ENCODE measurements at regions not wholly inside any gene's neighbourhood (a gene's known extent, or its start where the extent isn't known, plus 50 kb on each side); places are given as distances from the start of the nearest gene placed in this dataset.

DNA sequence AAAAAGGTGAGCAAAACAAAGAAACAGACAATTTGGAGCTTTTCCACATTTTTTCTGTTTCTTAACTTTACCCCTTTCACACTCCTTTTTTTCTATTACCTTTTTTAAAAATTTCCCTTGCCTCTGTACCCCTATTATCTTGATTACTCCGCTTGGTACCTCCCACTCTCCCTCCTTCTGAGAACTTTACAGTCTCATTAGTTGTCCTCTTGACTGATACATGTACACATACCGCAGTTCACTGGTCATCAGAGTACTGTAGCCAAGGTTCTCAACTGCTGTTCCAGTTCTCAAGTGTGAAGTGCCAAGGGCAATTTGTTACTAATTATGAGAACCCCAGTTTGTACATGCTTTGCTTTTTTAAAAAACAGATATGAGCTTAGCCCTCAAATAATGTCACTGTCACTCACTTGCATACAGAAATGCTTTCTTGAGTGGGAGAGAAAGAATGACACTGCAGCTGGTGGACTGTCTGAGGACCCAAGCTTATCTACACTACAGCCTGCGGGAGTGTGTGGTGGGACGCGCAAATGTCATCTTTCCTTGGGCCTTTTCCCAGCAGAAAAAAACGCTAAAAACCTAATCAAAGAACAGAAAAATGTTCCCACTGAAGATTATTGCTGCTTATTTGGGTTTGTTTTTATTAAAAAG lies 160.8 kb downstream of the DISP1 start (continued):
- TF ChIP-seq, protein P1, sequence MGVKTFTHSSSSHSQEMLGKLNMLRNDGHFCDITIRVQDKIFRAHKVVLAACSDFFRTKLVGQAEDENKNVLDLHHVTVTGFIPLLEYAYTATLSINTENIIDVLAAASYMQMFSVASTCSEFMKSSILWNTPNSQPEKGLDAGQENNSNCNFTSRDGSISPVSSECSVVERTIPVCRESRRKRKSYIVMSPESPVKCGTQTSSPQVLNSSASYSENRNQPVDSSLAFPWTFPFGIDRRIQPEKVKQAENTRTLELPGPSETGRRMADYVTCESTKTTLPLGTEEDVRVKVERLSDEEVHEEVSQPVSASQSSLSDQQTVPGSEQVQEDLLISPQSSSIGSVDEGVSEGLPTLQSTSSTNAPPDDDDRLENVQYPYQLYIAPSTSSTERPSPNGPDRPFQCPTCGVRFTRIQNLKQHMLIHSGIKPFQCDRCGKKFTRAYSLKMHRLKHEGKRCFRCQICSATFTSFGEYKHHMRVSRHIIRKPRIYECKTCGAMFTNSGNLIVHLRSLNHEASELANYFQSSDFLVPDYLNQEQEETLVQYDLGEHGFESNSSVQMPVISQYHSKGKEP (tag by site-specific recombination; IDR thresholded peaks at IDR 0.05): no peak
- TF ChIP-seq, protein P2, sequence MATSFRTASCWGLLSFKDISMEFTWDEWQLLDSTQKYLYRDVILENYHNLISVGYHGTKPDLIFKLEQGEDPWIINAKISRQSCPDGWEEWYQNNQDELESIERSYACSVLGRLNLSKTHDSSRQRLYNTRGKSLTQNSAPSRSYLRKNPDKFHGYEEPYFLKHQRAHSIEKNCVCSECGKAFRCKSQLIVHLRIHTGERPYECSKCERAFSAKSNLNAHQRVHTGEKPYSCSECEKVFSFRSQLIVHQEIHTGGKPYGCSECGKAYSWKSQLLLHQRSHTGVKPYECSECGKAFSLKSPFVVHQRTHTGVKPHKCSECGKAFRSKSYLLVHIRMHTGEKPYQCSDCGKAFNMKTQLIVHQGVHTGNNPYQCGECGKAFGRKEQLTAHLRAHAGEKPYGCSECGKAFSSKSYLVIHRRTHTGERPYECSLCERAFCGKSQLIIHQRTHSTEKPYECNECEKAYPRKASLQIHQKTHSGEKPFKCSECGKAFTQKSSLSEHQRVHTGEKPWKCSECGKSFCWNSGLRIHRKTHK (tag by site-specific recombination; IDR thresholded peaks at IDR 0.05): no peak
- TF ChIP-seq ZNF140 (tag by site-specific recombination; IDR thresholded peaks at IDR 0.05): no peak
- no peak for TF ChIP-seq ZNF169 (tag by site-specific recombination; IDR thresholded peaks at IDR 0.05)
- no peak for TF ChIP-seq ZNF791 (tag by site-specific recombination; IDR thresholded peaks at IDR 0.05)
- TF ChIP-seq, protein P3, sequence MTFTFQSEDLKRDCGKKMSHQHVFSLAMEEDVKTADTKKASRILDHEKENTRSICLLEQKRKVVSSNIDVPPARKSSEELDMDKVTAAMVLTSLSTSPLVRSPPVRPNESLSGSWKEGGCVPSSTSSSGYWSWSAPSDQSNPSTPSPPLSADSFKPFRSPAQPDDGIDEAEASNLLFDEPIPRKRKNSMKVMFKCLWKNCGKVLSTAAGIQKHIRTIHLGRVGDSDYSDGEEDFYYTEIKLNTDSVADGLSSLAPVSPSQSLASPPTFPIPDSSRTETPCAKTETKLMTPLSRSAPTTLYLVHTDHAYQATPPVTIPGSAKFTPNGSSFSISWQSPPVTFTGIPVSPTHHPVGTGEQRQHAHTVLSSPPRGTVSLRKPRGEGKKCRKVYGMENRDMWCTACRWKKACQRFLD (tag by site-specific recombination; IDR thresholded peaks at IDR 0.05): no peak
- no peak for TF ChIP-seq ZNF223 (tag by site-specific recombination; IDR thresholded peaks at IDR 0.05)
- no peak for TF ChIP-seq ZNF596 (tag by site-specific recombination; IDR thresholded peaks at IDR 0.05)
- peak; percentile 37; the same call in 1 of the 2 replicates for TF ChIP-seq ZFHX2 (tag by site-specific recombination; conservative IDR thresholded peaks at IDR 0.05)
- peak; percentile 59 for TF ChIP-seq FEZF1 (tag by site-specific recombination; IDR thresholded peaks at IDR 0.05)
- TF ChIP-seq ZNF23 (tag by site-specific recombination; IDR thresholded peaks at IDR 0.05; ENCODE audit: borderline replicate concordance): no peak
- no peak for TF ChIP-seq ZNF133 (tag by site-specific recombination; IDR thresholded peaks at IDR 0.05)
- peak; percentile 21; the same call in 1 of the 2 replicates for TF ChIP-seq WT1 (tag by site-specific recombination; IDR thresholded peaks at IDR 0.05)
- no peak for TF ChIP-seq ZNF214 (tag by site-specific recombination; IDR thresholded peaks at IDR 0.05; ENCODE audit: borderline replicate concordance)
- TF ChIP-seq ZFP41 (tag by site-specific recombination; IDR thresholded peaks at IDR 0.05; ENCODE audit: borderline replicate concordance): no peak
- TF ChIP-seq EGR2 (tag by site-specific recombination; IDR thresholded peaks at IDR 0.05; ENCODE audit: low read depth): peak; percentile 56
- no peak for TF ChIP-seq ZNF785 (tag by site-specific recombination; IDR thresholded peaks at IDR 0.05)
- no peak for TF ChIP-seq ZNF48 (tag by site-specific recombination; IDR thresholded peaks at IDR 0.05)
- TF ChIP-seq BCL11B (tag by site-specific recombination; IDR thresholded peaks at IDR 0.05; ENCODE audit: low read depth): no peak
- TF ChIP-seq, protein P4, sequence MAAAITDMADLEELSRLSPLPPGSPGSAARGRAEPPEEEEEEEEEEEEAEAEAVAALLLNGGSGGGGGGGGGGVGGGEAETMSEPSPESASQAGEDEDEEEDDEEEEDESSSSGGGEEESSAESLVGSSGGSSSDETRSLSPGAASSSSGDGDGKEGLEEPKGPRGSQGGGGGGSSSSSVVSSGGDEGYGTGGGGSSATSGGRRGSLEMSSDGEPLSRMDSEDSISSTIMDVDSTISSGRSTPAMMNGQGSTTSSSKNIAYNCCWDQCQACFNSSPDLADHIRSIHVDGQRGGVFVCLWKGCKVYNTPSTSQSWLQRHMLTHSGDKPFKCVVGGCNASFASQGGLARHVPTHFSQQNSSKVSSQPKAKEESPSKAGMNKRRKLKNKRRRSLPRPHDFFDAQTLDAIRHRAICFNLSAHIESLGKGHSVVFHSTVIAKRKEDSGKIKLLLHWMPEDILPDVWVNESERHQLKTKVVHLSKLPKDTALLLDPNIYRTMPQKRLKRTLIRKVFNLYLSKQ (tag by site-specific recombination; IDR thresholded peaks at IDR 0.05; ENCODE audit: borderline replicate concordance): no peak
- no peak for TF ChIP-seq ZNF600 (tag by site-specific recombination; IDR thresholded peaks at IDR 0.05)
- no peak for TF ChIP-seq ZNF530 (tag by site-specific recombination; IDR thresholded peaks at IDR 0.05; ENCODE audit: low read depth)
- TF ChIP-seq, protein P5, sequence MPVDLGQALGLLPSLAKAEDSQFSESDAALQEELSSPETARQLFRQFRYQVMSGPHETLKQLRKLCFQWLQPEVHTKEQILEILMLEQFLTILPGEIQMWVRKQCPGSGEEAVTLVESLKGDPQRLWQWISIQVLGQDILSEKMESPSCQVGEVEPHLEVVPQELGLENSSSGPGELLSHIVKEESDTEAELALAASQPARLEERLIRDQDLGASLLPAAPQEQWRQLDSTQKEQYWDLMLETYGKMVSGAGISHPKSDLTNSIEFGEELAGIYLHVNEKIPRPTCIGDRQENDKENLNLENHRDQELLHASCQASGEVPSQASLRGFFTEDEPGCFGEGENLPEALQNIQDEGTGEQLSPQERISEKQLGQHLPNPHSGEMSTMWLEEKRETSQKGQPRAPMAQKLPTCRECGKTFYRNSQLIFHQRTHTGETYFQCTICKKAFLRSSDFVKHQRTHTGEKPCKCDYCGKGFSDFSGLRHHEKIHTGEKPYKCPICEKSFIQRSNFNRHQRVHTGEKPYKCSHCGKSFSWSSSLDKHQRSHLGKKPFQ (tag by site-specific recombination; IDR thresholded peaks at IDR 0.05): peak; percentile 37; the same call in 1 of the 2 replicates
- no peak for TF ChIP-seq ZFP3 (tag by site-specific recombination; IDR thresholded peaks at IDR 0.05; ENCODE audit: low read depth)
- TF ChIP-seq, protein P6, sequence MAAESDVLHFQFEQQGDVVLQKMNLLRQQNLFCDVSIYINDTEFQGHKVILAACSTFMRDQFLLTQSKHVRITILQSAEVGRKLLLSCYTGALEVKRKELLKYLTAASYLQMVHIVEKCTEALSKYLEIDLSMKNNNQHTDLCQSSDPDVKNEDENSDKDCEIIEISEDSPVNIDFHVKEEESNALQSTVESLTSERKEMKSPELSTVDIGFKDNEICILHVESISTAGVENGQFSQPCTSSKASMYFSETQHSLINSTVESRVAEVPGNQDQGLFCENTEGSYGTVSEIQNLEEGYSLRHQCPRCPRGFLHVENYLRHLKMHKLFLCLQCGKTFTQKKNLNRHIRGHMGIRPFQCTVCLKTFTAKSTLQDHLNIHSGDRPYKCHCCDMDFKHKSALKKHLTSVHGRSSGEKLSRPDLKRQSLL (tag by site-specific recombination; IDR thresholded peaks at IDR 0.05): no peak
- no peak for TF ChIP-seq ZNF585B (tag by site-specific recombination; IDR thresholded peaks at IDR 0.05)
- peak; percentile 80 for TF ChIP-seq TRIM28 (IDR thresholded peaks at IDR 0.05; ENCODE audit: borderline replicate concordance, low read length)
- TF ChIP-seq ZNF302 (tag by site-specific recombination; IDR thresholded peaks at IDR 0.05; ENCODE audit: low read depth): no peak
- no peak for TF ChIP-seq ZNF211 (tag by site-specific recombination; IDR thresholded peaks at IDR 0.05; ENCODE audit: low read depth)
- TF ChIP-seq TCF7L2 (IDR thresholded peaks at IDR 0.05; ENCODE audit: borderline replicate concordance, low read depth, low read length): no peak
- peak; percentile 81 for TF ChIP-seq ZNF335 (tag by site-specific recombination; conservative IDR thresholded peaks at IDR 0.05)
- no peak for TF ChIP-seq ZNF549 (tag by site-specific recombination; IDR thresholded peaks at IDR 0.05)
- TF ChIP-seq ZNF16 (tag by site-specific recombination; IDR thresholded peaks at IDR 0.05; ENCODE audit: low read depth): no peak
